HG03520 (cell line): ENCODE measurements at regions not wholly inside any gene's neighbourhood (a gene's known extent, or its start where the extent isn't known, plus 50 kb on each side); places are given as distances from the start of the nearest gene placed in this dataset.
A peak's percentile ranks its signal among the peaks of the same experiment; 100 is the strongest.

ENCODE experiments used
- ATAC-seq: cut with Tn5 transposase; IDR thresholded peaks from one replicate; pipeline ENCODE4 v1.9.1; 2021; ENCODE audit warnings: mild to moderate bottlenecking, moderate library complexity; ENCODE audit not compliant: unreplicated experiment

DNA sequence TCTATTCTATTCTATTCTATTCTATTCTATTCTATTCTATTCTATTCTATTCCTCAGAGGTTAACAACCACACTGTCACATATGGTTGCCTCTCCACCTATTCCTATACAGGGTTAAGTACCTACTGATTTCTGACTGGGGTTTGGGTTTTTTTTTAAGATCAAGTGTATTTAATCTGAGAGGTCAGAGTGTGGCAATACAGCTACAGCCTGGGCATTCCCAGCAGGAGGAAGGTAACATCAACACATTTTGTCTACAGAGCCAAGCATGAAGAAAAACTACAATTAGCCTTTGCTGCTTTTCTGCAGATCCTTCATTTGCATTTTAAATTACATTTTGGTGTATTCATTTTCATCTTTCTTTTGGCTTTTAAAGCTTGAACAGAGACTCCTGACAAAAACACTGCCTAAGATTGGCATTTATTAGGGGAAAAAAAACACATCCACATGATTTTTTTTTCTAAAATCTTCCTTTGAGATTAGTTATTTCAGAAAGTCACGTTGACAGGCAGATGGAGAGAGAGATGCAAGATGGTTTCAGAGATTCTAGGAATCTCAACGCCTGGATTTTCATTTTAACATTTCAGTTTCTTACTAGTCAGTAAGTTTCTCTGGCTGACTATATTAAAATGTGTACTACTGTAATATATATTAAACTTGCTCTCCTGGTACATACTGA is 255.9 kb upstream of the TET2 start:
- no peak for ATAC-seq

DNA sequence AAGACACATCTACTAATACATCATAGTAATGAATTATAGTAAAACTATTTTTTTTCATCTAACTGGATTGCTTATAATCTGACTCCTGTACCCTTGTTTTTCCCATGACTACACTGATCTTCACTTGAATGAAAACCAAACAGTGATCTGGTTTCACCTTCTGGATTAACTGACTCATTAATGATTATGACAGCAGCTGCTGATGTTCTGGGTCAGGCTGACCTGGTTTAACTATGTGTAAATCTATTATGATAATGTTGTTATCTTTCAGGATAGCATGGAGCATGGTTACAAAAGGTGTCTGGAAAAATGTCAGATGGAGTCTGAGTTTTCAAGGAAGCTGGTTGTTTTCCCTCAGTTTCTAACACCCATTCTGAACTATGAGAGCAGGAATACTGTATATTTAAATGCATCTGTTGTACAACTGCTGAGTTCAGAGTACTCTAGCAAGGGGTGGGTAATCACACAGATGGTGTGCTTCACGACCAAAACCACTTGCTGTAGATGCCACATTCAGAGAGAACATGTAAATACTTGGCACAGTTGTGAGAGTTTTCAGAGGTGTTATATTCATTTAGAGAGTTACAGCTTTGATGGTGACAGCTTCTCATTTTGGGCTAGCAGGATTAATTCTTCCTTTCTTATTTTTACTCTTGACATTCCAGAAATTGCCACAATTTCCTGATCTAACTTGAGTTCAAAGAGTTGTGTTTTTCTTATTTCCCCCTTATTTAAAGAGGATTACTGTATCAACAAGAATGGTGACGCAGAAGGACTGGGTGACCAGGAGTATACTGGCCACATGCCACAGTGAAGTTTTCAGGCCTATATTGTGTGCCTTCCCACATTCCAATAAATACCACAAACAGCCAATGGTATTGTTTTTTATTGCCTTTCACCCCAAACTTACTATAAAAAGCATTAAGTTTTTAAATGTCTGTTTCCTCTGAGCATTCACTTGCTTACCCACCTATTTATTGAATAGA is 249.7 kb upstream of the TET2 start:
- ATAC-seq: peak; percentile 77

DNA sequence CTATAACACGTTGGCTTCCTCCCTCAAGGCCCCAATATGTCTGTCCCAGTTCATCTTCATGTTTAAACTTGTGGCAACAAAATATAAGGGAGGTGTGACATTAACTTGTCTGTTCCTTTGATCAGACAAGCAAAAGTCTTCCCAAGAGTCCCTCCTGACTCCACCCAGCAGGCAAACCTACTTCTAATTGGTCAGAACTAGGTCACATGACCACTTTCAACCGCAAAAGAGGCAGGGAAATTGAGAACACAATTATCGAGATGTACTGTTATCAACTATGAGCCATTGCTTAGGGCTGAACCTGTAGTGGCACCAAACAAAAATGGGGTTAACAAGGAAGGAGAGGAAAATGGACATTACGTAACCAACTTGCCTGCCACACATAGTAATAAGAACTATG is 246.8 kb upstream of the TET2 start:
- ATAC-seq: no peak

DNA sequence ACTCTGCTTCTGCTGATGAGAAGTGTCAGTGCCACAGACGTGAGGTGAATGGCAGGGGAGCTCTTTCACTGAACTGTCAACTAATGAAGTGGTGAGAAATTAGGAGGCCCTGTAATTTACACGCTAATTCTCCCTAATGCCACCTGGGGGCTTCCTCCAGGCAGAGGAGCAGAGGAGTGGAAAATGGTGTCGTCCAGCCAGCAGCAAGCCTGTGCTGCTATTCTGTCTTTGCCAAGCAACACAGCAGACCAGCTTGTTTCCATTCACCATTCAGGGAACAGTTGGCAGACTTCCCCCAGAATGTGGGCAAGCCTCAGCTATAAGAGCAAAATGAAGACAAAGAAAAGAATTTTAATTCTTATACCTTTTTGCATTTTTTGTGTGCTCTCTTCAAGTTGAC is 245.2 kb upstream of the TET2 start:
- no peak for ATAC-seq

DNA sequence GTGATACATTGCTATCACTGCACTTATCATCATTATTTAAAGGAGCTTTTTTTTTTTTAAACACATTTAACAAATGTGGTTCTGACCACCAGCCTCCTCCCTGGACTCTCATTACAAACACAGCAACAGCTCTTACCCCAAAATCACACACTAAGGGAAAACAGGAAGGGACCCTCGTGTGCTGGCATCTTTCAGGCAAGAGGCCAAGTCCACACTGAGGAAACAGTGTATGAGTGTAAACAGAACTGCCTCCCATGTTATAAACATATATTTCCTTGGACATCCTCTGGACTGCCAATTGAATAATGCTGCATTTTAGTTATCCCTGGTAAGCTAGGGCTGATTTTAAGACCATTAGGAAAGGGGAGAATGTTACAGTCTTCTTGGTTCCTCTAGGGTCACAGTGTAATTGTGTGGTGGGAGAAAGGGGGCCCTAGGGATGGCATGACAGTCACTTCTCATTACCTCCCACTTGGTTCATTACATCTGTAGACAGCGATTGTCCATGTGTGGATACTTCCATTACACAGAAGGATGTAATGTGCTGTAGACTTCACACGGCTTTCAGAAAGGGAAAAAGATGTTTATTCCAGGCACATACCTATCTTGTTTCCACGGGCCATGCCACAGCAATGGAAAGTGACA is 244.6 kb upstream of the TET2 start:
- ATAC-seq: no peak

DNA sequence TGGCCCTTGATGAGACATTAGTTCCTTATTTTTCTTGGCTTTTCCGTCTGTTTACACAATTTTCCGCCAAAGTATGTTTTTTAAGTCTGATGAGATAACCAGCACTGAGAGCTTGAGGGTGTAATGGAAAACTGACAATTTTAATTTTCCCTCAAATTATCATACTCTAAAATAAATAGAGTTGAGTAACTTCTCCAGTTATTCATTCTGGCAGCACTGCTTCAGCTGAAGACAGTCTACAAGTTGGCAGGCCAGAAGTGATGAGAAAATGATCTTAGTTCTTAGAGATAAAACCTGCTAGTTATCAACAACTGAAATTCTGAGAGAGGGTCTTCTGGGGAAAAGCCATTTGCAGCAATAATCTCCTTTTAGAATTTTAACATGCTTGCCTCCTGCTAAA is 241.6 kb upstream of the TET2 start:
- ATAC-seq: no peak

DNA sequence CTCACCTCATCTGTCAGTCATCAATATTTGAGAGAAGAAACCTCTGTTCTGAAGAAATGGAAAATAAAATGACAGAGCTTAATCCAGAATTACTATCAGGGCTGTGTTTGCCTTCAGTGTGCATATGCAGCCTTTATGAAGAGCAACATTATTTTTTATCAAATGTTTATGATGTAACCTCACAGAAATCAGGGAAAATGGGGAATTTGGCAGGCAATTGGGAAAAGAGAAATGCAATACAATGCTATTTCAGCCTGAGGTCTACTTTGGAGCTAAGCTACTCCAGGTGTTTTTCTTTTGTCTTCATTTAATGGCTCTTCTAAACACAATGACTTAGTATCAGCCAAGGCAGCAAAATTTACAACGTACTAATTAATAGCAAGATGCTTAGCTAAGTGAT is 241.1 kb upstream of the TET2 start:
- no peak for ATAC-seq

DNA sequence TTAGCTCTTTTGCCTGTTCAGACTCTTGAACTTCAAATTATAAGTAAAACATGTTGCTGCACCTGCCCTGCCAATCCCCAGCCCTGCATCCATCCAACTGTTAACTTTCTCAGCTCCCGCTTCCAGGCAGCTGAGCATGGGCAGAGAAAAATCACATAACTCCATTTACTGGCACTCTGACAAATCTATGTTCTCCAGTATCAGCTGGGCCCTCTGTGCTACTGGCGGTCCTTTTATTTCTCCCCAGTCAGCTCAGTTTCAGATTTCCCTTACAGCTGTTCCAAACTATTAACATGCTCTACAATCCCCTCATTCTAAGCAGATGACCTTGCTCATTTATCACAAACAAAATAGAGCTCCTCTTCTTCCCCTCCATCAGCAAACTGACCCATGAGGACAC is 240.4 kb upstream of the TET2 start:
- ATAC-seq: no peak

DNA sequence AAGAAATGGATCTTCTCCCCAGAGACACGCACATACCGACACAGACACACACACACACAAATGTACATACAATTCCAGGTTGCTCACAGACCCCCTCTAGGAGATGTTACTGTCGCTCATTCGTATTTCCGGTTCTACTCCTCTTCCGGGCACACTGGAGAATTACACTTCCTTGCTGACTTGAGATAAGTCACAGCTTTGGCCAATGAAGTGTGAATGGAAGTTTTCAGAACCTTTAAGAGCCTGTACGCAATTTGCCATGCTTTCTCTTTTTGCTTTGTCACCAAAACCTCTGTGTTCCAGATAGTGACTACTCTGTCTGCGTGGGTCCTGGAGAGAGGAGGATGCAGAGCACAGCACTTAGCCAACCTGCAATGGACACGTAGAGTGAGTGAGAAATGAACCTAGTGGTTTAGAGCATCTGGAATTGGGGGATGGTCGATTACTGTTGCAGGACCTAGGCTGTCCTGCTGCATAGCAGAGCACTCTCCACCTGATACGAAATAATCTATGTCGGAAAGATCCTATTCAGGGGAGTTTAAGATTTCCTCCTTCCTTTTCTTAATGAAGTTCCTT is 239.5 kb upstream of the TET2 start:
- no peak for ATAC-seq

DNA sequence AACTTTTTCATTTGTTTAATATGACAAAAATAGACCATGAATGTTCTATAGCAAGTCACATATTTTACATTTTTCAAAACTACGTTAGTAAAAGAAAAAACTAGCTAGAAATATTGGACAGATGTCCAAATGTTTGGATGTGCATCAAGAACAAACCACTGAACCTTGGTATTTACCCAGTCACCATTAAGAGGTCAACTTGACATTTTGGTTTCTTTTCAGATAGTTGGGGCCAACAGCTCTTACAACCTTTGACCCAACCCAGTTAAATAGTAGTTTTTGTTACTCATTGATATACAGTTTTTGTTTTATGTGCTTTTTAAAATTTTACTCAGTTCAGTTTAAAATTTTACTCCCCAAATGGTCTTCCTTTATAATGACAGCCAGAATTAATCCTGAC is 238.7 kb upstream of the TET2 start:
- ATAC-seq: no peak

DNA sequence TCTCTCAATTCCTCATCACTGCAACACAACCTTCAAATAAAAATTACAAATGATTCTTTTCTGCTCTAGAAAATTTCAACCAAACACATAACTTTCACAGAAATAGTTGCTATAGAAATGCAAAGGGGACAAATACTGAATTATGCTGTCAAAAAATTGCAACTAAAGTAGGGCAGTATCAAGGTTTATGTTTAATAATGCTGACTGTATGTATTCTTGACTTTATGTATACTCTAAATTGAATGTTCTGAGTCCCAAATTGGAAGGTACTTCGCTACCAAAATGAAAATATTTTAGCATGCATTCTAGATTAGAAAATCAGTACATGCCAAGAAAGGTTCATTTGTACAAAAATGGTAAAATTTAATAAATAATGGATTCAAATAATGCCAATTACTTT is 237.3 kb upstream of the TET2 start:
- ATAC-seq: no peak

DNA sequence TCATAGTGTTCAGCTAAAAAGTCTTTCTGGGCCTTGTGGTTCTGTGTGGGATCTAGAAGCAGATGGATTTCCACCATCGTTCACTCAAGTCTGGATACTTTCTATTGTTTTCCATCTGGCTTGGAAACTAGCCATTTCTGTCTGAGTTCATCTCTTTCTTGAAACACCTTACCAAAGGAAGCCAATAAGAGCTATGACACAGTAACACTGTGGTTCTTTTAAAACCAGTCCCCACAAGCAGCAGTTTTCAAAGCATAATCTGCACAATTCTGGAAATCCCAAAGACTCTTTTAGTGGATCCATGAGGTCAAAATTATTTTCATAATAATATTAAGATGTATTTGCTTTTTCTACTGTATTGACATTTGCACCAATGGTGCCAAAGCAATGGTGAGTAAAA is 234.2 kb upstream of the TET2 start:
- ATAC-seq: no peak

DNA sequence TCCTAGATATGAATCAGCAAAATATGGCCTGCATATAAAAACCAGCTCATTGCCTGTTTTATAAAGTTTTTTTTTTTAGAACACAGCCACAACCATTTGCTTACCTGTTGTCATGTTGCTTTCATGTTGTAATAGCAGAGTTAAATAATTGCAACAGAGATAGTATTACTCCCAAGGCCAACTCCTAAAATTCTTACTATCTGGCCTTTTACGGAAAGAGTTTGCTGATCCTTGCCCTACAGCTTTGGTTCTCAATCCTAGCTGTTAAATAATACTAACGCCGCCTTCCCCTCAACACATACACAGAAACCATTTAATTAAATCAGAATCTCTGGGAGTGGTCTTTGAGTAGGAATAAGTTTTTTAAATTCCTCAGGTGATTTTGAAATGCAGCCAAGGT is 231.3 kb upstream of the TET2 start:
- no peak for ATAC-seq

DNA sequence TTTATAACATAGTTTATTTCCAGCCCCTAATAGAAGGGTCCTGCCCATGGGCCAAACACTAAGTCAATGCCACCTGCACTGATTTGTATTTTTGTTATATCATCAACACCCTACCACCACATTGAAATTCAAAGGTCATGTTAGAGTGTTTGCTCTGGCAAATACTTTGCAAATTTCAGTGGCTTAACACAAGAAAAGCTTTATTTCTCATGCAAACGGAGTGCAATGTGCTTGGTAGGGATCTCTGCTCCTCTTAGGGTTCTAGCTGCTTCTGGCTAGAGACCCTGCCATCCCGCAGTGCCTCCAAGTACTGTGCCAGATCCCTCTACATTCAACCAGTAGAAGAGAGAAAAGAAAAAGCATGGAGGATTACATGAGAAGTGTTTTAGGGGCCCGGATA is 230.8 kb upstream of the TET2 start:
- no peak for ATAC-seq

DNA sequence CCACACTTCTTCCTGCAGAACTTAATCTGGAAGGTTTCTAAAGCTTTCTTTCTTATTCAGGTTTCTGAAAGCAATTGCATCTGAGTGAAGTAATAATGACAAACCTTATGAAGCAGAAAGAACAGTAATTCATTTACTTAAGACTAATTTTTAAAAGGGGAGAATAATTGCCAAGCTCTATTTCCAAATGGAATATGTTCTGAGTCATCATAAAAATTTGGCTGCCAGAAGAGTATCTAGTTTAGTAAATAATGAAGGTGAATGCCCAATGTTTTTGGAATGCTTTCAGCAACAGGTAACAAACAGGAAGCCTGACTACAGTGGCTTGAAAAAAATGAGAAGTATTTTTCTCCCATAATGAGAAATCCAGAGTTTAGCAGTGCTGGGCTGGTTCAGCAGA is 227.3 kb upstream of the TET2 start:
- no peak for ATAC-seq

DNA sequence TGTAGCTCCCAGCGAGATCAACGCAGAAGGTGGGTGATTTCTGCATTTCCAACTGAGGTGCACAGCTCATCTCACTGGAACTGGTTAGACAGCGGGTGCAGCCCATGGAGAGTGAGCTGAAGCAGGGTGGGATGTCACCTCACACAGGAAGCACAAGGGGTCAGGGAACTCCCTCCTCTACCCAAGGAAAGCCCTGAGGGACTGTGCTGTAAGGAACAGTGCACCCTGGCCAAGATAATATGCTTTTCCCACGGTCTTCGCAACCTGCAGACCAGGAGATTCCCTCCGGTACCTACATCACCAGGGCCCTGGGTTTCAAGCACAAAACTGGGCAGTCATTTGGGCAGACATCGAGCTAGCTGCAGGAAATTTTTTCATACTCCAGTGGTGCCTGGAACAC is 216.4 kb upstream of the TET2 start:
- no peak for ATAC-seq

DNA sequence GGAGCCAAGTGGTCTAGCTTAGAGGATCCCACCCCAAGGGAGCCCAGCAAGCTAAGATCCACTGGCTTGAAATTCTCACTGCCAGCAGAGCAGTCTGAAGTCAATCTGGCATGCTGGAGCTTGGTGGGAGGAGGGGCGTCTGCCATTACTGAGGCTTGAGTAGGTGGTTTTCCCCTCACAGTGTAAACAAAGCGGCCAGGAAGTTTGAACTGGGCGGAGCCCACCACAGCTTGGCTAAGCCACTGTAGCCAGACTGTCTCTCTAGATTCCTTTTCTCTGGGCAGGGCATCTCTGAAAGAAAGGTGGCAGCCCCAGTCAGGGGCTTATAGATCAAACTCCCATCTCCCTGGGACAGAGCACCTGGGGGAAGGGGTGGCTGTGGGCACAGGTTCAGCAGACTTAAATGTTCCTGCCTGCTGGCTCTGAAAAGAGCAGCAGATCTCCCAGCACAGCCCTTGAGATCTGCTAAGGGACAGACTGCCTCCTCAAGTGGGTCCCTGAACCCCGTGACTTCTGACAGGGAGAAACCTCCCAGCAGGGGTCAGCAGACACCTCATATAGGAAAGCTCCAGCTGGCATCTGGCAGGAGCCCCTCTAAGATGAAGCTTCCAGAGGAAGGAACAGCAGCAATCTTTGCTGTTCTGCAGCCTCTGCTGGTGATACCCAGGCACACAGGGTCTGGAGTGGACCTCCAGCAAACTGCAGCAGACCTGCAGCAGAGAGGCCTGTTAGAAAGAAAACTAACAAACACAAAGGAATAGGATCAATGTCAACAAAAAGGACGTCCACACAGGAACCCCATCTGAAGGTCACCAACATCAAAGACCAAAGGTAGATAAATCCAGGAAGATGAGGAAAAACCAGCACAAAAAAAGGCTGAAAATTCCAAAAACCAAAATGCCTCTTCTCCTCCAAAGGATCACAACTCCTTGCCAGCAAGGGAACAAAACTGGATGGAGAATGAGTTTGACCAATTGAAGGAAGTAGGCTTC is 215.6 kb upstream of the TET2 start:
- ATAC-seq: peak; percentile 50

DNA sequence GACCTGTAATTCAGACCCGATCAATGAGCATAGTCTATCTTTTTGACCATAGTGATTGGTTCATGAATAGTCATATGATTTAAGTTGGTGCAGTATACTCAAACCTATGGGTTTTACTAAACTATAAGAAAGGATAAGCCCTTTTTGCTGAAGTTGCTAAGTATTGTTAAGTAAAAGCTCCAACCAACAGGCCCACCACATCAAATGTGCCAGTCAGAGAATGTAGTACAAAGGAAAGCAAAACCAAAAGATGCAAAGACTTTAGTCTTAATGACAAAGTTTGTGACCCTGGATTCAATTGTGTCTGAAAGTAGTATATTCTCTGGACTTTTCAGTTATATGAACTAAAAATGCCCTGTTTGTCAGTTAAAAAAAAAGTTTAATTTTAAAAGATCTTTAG is 208.1 kb upstream of the TET2 start:
- no peak for ATAC-seq

DNA sequence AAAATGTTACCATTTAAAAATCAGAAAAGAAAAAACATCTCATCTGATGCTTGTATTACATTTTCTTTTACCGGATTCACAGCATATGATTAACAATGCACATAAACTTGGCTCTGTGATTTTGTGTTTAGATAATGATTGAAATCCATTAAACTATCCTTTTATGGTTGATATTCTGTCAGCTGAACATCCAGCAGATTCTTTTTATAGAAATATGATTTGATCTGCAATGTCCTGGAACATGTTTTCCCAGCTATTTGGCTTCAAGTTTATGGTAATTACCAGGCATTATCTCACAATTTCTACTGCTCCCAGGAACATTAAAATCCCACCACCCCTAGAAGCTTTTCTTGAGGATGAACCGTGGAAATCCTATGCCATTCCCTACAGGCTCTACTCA is 205.7 kb upstream of the TET2 start:
- ATAC-seq: no peak

DNA sequence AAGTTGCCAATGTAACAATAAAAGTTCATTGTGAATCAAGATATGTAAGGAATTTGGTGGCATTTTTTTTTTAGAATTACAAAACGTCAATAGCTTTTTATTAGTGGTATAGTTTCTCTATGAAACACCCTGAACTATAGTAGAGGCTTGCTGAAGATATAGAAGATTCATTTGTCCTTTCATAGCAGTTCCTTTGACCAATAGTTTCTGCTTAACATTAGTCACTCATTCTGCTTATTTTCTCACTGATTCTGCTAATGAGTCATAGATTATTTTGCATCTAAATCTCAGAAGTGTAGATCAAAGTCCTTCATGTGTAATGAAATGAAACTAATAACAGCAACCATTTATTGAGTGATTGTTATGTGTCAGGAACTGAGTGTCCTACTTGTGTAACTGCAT is 205.0 kb upstream of the TET2 start:
- ATAC-seq: peak; percentile 82
